ENCODE measurements at regions not wholly inside any gene's neighbourhood (a gene's known extent, or its start where the extent isn't known, plus 50 kb on each side); places are given as distances from the start of the nearest gene placed in this dataset.

DNA sequence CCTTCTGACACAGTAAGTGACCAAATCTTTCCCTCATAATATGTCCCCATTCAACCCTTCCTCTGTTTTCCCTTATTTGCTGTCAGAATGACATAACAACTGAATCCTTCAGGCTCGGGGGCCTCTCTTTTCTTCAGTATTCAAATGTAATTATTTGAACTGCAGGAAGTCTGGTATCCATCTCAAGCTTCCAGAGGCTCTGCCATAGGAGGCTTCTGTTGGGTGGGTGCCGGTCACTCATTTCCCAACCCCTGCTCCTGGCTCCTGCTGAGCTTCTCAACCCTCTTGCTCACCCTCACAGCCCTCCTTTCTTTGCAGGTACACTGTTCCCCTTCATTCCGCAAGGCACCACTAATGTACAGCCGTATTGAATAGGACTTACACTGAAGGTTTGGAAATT is 151.8 kb upstream of the MAP3K1 start:
- no peak for DNase-seq (ENCODE audit: low spot score)
- no peaks in the 10 kb centered on the region for H3K4me1 ChIP-seq (ENCODE audit: insufficient read depth, low read length, poor library complexity, severe bottlenecking)
- BruUV-seq (replicated peaks), result no TSS peak
- no peak for TF ChIP-seq EZH2 (IDR thresholded peaks at IDR 0.05; ENCODE audit: borderline replicate concordance, low read depth, low read length, poor library complexity, severe bottlenecking)
- TF ChIP-seq, protein P1, sequence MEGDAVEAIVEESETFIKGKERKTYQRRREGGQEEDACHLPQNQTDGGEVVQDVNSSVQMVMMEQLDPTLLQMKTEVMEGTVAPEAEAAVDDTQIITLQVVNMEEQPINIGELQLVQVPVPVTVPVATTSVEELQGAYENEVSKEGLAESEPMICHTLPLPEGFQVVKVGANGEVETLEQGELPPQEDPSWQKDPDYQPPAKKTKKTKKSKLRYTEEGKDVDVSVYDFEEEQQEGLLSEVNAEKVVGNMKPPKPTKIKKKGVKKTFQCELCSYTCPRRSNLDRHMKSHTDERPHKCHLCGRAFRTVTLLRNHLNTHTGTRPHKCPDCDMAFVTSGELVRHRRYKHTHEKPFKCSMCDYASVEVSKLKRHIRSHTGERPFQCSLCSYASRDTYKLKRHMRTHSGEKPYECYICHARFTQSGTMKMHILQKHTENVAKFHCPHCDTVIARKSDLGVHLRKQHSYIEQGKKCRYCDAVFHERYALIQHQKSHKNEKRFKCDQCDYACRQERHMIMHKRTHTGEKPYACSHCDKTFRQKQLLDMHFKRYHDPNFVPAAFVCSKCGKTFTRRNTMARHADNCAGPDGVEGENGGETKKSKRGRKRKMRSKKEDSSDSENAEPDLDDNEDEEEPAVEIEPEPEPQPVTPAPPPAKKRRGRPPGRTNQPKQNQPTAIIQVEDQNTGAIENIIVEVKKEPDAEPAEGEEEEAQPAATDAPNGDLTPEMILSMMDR (conservative IDR thresholded peaks at IDR 0.05; ENCODE audit: low read depth, low read length), result no peak
- ChIA-PET CTCF (no interaction called here), POLR2A (ENCODE audit: low non-redundant PET) (no interaction called here)
- H3K9me3 ChIP-seq (ENCODE audit: low read depth, low read length, poor library complexity, severe bottlenecking), result no peaks in the 10 kb centered on the region
- intact Hi-C loops (cut with micrococcal nuclease; ENCODE audit: unreplicated experiment), result no loop called here
- peaks cover 9% of the 10 kb centered on the region for H3K27me3 ChIP-seq (replicated peaks; ENCODE audit: insufficient read depth, low read depth, low read length, poor library complexity)
- no peak overlapping the region for H3K27ac ChIP-seq (ENCODE audit: low read depth, low read length, poor library complexity, severe bottlenecking)
- H3K4me3 ChIP-seq (ENCODE audit: low read depth, low read length, poor library complexity, severe bottlenecking), result no peak overlapping the region
- no peaks in the 10 kb centered on the region for H3K36me3 ChIP-seq (ENCODE audit: insufficient read depth, low read length, poor library complexity, severe bottlenecking)

DNA sequence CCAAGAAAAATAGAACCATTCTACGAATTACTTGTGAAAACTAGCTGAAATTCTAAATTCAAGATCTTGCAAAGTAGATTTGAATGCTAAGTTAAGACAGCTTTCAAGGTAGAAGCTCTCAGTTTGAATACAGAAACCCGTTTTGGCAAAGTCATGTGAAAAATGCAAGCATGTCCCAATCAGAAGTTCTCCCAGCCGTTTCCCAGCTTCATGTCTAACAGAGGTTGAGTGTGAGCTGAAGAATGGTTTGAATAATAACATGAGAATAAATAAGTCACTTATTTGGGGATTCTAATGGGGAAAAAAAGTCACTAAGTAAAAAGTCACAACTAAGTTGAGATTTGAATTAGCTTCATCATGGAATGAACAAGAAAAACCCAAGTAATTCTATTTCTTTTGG is 152.5 kb upstream of the MAP3K1 start:
- CTCF ChIA-PET, result no interaction called here

DNA sequence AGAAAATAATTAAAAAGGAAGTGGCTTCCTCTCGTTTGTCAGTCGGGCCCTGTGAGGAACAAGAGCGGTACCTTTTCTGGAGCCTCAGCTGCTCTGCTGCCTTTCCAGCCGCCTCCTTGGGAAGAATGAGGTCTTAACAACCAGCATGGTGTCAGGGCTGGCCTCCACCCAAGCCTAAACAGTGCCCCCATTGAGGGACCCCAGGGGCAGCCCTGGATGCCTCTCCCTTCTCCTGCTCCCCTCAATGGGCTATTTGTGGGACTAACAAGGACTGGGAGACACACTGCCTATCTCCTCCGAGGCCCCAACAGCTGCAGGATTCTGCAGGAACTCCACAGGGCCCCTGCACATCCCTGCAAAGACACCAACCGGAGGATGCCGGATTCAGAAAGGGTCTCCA is 155.4 kb upstream of the MAP3K1 start:
- H3K9me3 ChIP-seq (ENCODE audit: low read depth, low read length, poor library complexity, severe bottlenecking), result no peaks in the 10 kb centered on the region
- CTCF ChIA-PET, result no interaction called here

More for the DNA sequence above, 152.5 kb upstream of the MAP3K1 start:
- DNase-seq (ENCODE audit: low spot score), result no peak
- intact Hi-C loops (cut with micrococcal nuclease; ENCODE audit: unreplicated experiment), result no loop called here
- Histone ChIP-seq H3K4me3 (ENCODE audit: low read depth, low read length, poor library complexity, severe bottlenecking) (no peak overlapping the region), H3K4me1 (ENCODE audit: insufficient read depth, low read length, poor library complexity, severe bottlenecking) (no peaks in the 10 kb centered on the region), H3K27me3 (replicated peaks; ENCODE audit: insufficient read depth, low read depth, low read length, poor library complexity) (peaks cover 9% of the 10 kb centered on the region), H3K9me3 (ENCODE audit: low read depth, low read length, poor library complexity, severe bottlenecking) (no peaks in the 10 kb centered on the region), H3K36me3 (ENCODE audit: insufficient read depth, low read length, poor library complexity, severe bottlenecking) (no peaks in the 10 kb centered on the region), H3K27ac (ENCODE audit: low read depth, low read length, poor library complexity, severe bottlenecking) (no peak overlapping the region)
- POLR2A ChIA-PET (ENCODE audit: low non-redundant PET), result no interaction called here
- TF ChIP-seq, protein P1 (conservative IDR thresholded peaks at IDR 0.05; ENCODE audit: low read depth, low read length), result no peak
- BruUV-seq (replicated peaks), result no TSS peak

More for the DNA sequence above, 155.4 kb upstream of the MAP3K1 start:
- Histone ChIP-seq H3K36me3 (ENCODE audit: insufficient read depth, low read length, poor library complexity, severe bottlenecking) (no peaks in the 10 kb centered on the region), H3K4me3 (ENCODE audit: low read depth, low read length, poor library complexity, severe bottlenecking) (no peak overlapping the region), H3K27me3 (replicated peaks; ENCODE audit: insufficient read depth, low read depth, low read length, poor library complexity) (peaks cover 13% of the 10 kb centered on the region), H3K27ac (ENCODE audit: low read depth, low read length, poor library complexity, severe bottlenecking) (no peak overlapping the region), H3K4me1 (ENCODE audit: insufficient read depth, low read length, poor library complexity, severe bottlenecking) (no peaks in the 10 kb centered on the region)
- BruUV-seq (replicated peaks), result no TSS peak
- intact Hi-C loops (cut with micrococcal nuclease; ENCODE audit: unreplicated experiment), result no loop called here
- TF ChIP-seq, protein P1 (conservative IDR thresholded peaks at IDR 0.05; ENCODE audit: low read depth, low read length), result no peak
- no peak for TF ChIP-seq EZH2 (IDR thresholded peaks at IDR 0.05; ENCODE audit: borderline replicate concordance, low read depth, low read length, poor library complexity, severe bottlenecking)
- no peak for DNase-seq (ENCODE audit: low spot score)
- POLR2A ChIA-PET (ENCODE audit: low non-redundant PET), result no interaction called here
